ENCODE measurements at regions not wholly inside any gene's neighbourhood (a gene's known extent, or its start where the extent isn't known, plus 50 kb on each side); places are given as distances from the start of the nearest gene placed in this dataset.

DNA sequence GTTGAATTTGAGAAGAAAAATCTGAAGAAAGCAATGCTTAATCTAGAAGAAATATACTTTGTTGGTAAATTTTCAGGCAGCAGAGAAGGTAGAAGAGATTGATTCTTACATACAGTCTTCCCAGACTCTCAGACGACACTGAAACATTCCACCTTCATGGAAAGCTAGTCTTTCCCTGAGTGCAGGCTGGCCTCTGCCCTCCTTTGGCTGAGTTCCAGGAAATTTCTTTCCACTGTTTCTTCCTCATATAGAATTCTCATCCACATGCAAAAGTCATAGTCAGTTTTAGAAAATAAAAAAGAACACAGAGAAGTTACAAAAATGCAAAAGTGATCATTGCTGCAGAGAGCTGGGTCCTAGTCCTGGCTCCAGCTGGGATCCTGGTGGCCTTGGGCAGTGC lies 142.5 kb upstream of the PRR23C start:
- no peaks in the 10 kb centered on the region for H4K20me1 ChIP-seq (ENCODE audit: control insufficient read depth, insufficient read depth)
- FAIRE-seq (no peak), DNase-seq (ENCODE audit: low read depth, low spot score) (no peak), ATAC-seq (no peak)
- H2AFZ ChIP-seq (ENCODE audit: control insufficient read depth, low read depth, low read length) = no peak overlapping the region
- H3K9ac ChIP-seq (ENCODE audit: control insufficient read depth, insufficient read depth, low read length) = no peak overlapping the region
- ChIA-PET CTCF (interaction anchor here (1.4 kb wide), 1 partner anchor 251 kb away, joined by 6 read pairs; no protein-coding TSS in a partner anchor), RAD21 (ENCODE audit: unreplicated experiment) (no interaction called here), SMC1A (ENCODE audit: uncharacterized antibody, unreplicated experiment) (no interaction called here), POLR2A (no interaction called here)
- H3K36me3 ChIP-seq (ENCODE audit: control insufficient read depth in 2 of 2, insufficient read depth in 2 of 2, low read length in 1 of 2) = no peaks in the 10 kb centered on the region
- no peaks in the 10 kb centered on the region for H3K27me3 ChIP-seq (replicated peaks in 1 of 2; ENCODE audit: control insufficient read depth in 2 of 2, insufficient read depth in 2 of 2, low read length in 1 of 2)
- H3K27ac ChIP-seq (ENCODE audit: control insufficient read depth, insufficient read depth) = no peak overlapping the region
- no peaks in the 10 kb centered on the region for H3K79me2 ChIP-seq (ENCODE audit: control insufficient read depth, insufficient read depth, low read length)
- no TSS peak for BruUV-seq (replicated peaks)
- intact Hi-C loops (cut with micrococcal nuclease; ENCODE audit: unreplicated experiment) = no loop called here
- H3K4me3 ChIP-seq = no peak overlapping the region
- 0% methylated on average over 1 of the region's 1 CpG for WGBS (ENCODE audit: insufficient coverage, insufficient replicate concordance, low lambda C conversion rate, missing lambda C conversion rate)
- no peak overlapping the region for H3K4me2 ChIP-seq (ENCODE audit: control insufficient read depth, insufficient read depth)
- H3K9me3 ChIP-seq (replicated peaks; ENCODE audit: control insufficient read depth, insufficient read depth, low read length) = no peaks in the 10 kb centered on the region
- no peak for TF ChIP-seq BACH1 (IDR thresholded peaks at IDR 0.05; ENCODE audit: borderline replicate concordance)
- no peak for TF ChIP-seq SUZ12 (IDR thresholded peaks at IDR 0.05; ENCODE audit: unreplicated experiment)
- no peak for TF ChIP-seq POLR2A (IDR thresholded peaks at IDR 0.05; ENCODE audit: low read depth, low read length)
- TF ChIP-seq CUX1 (IDR thresholded peaks at IDR 0.05; ENCODE audit: insufficient replicate concordance, low read depth, low read length) = no peak
- TF ChIP-seq RELA (IDR thresholded peaks at IDR 0.05; ENCODE audit: borderline replicate concordance, partially characterized antibody) = no peak
- TF ChIP-seq SMARCA5 (IDR thresholded peaks at IDR 0.05) = no peak
- TF ChIP-seq, protein P1, sequence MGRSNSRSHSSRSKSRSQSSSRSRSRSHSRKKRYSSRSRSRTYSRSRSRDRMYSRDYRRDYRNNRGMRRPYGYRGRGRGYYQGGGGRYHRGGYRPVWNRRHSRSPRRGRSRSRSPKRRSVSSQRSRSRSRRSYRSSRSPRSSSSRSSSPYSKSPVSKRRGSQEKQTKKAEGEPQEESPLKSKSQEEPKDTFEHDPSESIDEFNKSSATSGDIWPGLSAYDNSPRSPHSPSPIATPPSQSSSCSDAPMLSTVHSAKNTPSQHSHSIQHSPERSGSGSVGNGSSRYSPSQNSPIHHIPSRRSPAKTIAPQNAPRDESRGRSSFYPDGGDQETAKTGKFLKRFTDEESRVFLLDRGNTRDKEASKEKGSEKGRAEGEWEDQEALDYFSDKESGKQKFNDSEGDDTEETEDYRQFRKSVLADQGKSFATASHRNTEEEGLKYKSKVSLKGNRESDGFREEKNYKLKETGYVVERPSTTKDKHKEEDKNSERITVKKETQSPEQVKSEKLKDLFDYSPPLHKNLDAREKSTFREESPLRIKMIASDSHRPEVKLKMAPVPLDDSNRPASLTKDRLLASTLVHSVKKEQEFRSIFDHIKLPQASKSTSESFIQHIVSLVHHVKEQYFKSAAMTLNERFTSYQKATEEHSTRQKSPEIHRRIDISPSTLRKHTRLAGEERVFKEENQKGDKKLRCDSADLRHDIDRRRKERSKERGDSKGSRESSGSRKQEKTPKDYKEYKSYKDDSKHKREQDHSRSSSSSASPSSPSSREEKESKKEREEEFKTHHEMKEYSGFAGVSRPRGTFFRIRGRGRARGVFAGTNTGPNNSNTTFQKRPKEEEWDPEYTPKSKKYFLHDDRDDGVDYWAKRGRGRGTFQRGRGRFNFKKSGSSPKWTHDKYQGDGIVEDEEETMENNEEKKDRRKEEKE (IDR thresholded peaks at IDR 0.05) = no peak
- no peak for TF ChIP-seq SMAD5 (IDR thresholded peaks at IDR 0.05; ENCODE audit: low read depth)
- TF ChIP-seq KDM1A (IDR thresholded peaks at IDR 0.05; ENCODE audit: borderline replicate concordance) = no peak
- TF ChIP-seq PAX8 (IDR thresholded peaks at IDR 0.05) = no peak
- TF ChIP-seq CHD2 (IDR thresholded peaks at IDR 0.05; ENCODE audit: borderline replicate concordance, low read depth, low read length) = no peak
- TF ChIP-seq CHD1 (IDR thresholded peaks at IDR 0.05; ENCODE audit: low read depth, low read length) = no peak
- H3K4me1 ChIP-seq (ENCODE audit: control insufficient read depth, insufficient read depth, low read length) = no peaks in the 10 kb centered on the region
- in situ Hi-C loops (cut with MboI) = no loop called here

Measured in GM12878 (cell line).